ENCODE measurements at regions not wholly inside any gene's neighbourhood (a gene's known extent, or its start where the extent isn't known, plus 50 kb on each side); places are given as distances from the start of the nearest gene placed in this dataset.
"Not testable (repeated sequence)": the region's sequence is repeated elsewhere in the genome, so short reads cannot be mapped to it uniquely, and the experiment has no call there.

- H3K4me3 ChIP-seq (ENCODE audit: low read depth in 1 of 3, low read length in 3 of 3); H3K4me1 ChIP-seq (ENCODE audit: control insufficient read depth in 4 of 4, insufficient read depth in 4 of 4, low read length in 3 of 4); H3K36me3 ChIP-seq (ENCODE audit: control insufficient read depth in 4 of 4, insufficient read depth in 3 of 4, low read depth in 1 of 4, low read length in 3 of 4); H3K9me3 ChIP-seq (ENCODE audit: control insufficient read depth in 4 of 4, low read length in 3 of 4); H3K9ac ChIP-seq (ENCODE audit: low read depth in 1 of 2, low read length in 2 of 2); DNase-seq (ENCODE audit: low spot score); H3K27ac ChIP-seq (ENCODE audit: low read depth in 1 of 2, low read length in 2 of 2); H3K27me3 ChIP-seq (ENCODE audit: control insufficient read depth in 4 of 4, insufficient read depth in 4 of 4, low read length in 3 of 4): not testable (repeated sequence)
These were observed 247.5 kb upstream of the PLGLB2 start for GRCh38 chr2:87500421-87500820.

- not testable (repeated sequence) for H3K27ac ChIP-seq (ENCODE audit: low read depth in 1 of 2, low read length in 2 of 2); DNase-seq (ENCODE audit: low spot score)
These were observed 246.9 kb upstream of the PLGLB2 start for GRCh38 chr2:87500951-87501350.

GRCh38 chr2:87502948-87503347 lies 244.9 kb upstream of the PLGLB2 start:
- not testable (repeated sequence) for H3K4me1 ChIP-seq (ENCODE audit: control insufficient read depth in 4 of 4, insufficient read depth in 4 of 4, low read length in 3 of 4)
- WGBS = 95% methylated on average over 4 of the region's 5 CpGs

More at GRCh38 chr2:87500951-87501350, 246.9 kb upstream of the PLGLB2 start:
- not testable (repeated sequence) for H3K27me3 ChIP-seq (ENCODE audit: control insufficient read depth in 4 of 4, insufficient read depth in 4 of 4, low read length in 3 of 4); H3K4me1 ChIP-seq (ENCODE audit: control insufficient read depth in 4 of 4, insufficient read depth in 4 of 4, low read length in 3 of 4); H3K9me3 ChIP-seq (ENCODE audit: control insufficient read depth in 4 of 4, low read length in 3 of 4); H3K36me3 ChIP-seq (ENCODE audit: control insufficient read depth in 4 of 4, insufficient read depth in 3 of 4, low read depth in 1 of 4, low read length in 3 of 4); H3K9ac ChIP-seq (ENCODE audit: low read depth in 1 of 2, low read length in 2 of 2); H3K4me3 ChIP-seq (ENCODE audit: low read depth in 1 of 3, low read length in 3 of 3)
- WGBS = 86% methylated on average over 10 of the region's 11 CpGs

GRCh38 chr2:87505239-87505638 lies 242.6 kb upstream of the PLGLB2 start:
- WGBS = no CpG with 5 or more reads among the region's 3 CpGs
- not testable (repeated sequence) for H3K36me3 ChIP-seq (ENCODE audit: control insufficient read depth in 4 of 4, insufficient read depth in 3 of 4, low read depth in 1 of 4, low read length in 3 of 4); H3K27me3 ChIP-seq (ENCODE audit: control insufficient read depth in 4 of 4, insufficient read depth in 4 of 4, low read length in 3 of 4); H3K4me1 ChIP-seq (ENCODE audit: control insufficient read depth in 4 of 4, insufficient read depth in 4 of 4, low read length in 3 of 4); H3K27ac ChIP-seq (ENCODE audit: low read depth in 1 of 2, low read length in 2 of 2); H3K9me3 ChIP-seq (ENCODE audit: control insufficient read depth in 4 of 4, low read length in 3 of 4); DNase-seq (ENCODE audit: low spot score); H3K9ac ChIP-seq (ENCODE audit: low read depth in 1 of 2, low read length in 2 of 2); H3K4me3 ChIP-seq (ENCODE audit: low read depth in 1 of 3, low read length in 3 of 3)

More at GRCh38 chr2:87502948-87503347, 244.9 kb upstream of the PLGLB2 start:
- H3K36me3 ChIP-seq (ENCODE audit: control insufficient read depth in 4 of 4, insufficient read depth in 3 of 4, low read depth in 1 of 4, low read length in 3 of 4); H3K4me3 ChIP-seq (ENCODE audit: low read depth in 1 of 3, low read length in 3 of 3); H3K27ac ChIP-seq (ENCODE audit: low read depth in 1 of 2, low read length in 2 of 2); H3K27me3 ChIP-seq (ENCODE audit: control insufficient read depth in 4 of 4, insufficient read depth in 4 of 4, low read length in 3 of 4); H3K9me3 ChIP-seq (ENCODE audit: control insufficient read depth in 4 of 4, low read length in 3 of 4); H3K9ac ChIP-seq (ENCODE audit: low read depth in 1 of 2, low read length in 2 of 2); DNase-seq (ENCODE audit: low spot score): not testable (repeated sequence)

GRCh38 chr2:87505909-87506308 lies 242.0 kb upstream of the PLGLB2 start:
- not testable (repeated sequence) for H3K27me3 ChIP-seq (ENCODE audit: control insufficient read depth in 4 of 4, insufficient read depth in 4 of 4, low read length in 3 of 4); DNase-seq (ENCODE audit: low spot score)
- no CpG with 5 or more reads among the region's 3 CpGs for WGBS

GRCh38 chr2:87507378-87508348 lies 240.2 kb upstream of the PLGLB2 start:
- not testable (repeated sequence) for H3K4me3 ChIP-seq (ENCODE audit: low read depth in 1 of 3, low read length in 3 of 3); H3K9ac ChIP-seq (ENCODE audit: low read depth in 1 of 2, low read length in 2 of 2); H3K9me3 ChIP-seq (ENCODE audit: control insufficient read depth in 4 of 4, low read length in 3 of 4); H3K4me1 ChIP-seq (ENCODE audit: control insufficient read depth in 4 of 4, insufficient read depth in 4 of 4, low read length in 3 of 4); H3K27me3 ChIP-seq (ENCODE audit: control insufficient read depth in 4 of 4, insufficient read depth in 4 of 4, low read length in 3 of 4); DNase-seq (ENCODE audit: low spot score); H3K27ac ChIP-seq (ENCODE audit: low read depth in 1 of 2, low read length in 2 of 2); H3K36me3 ChIP-seq (ENCODE audit: control insufficient read depth in 4 of 4, insufficient read depth in 3 of 4, low read depth in 1 of 4, low read length in 3 of 4)
- WGBS = 80% methylated on average over 8 of the region's 13 CpGs

More at GRCh38 chr2:87505909-87506308, 242.0 kb upstream of the PLGLB2 start:
- not testable (repeated sequence) for H3K27ac ChIP-seq (ENCODE audit: low read depth in 1 of 2, low read length in 2 of 2); H3K4me1 ChIP-seq (ENCODE audit: control insufficient read depth in 4 of 4, insufficient read depth in 4 of 4, low read length in 3 of 4); H3K9me3 ChIP-seq (ENCODE audit: control insufficient read depth in 4 of 4, low read length in 3 of 4); H3K9ac ChIP-seq (ENCODE audit: low read depth in 1 of 2, low read length in 2 of 2); H3K36me3 ChIP-seq (ENCODE audit: control insufficient read depth in 4 of 4, insufficient read depth in 3 of 4, low read depth in 1 of 4, low read length in 3 of 4); H3K4me3 ChIP-seq (ENCODE audit: low read depth in 1 of 3, low read length in 3 of 3)

GRCh38 chr2:87511195-87511778 lies 236.6 kb upstream of the PLGLB2 start:
- not testable (repeated sequence) for DNase-seq (ENCODE audit: low spot score); H3K9ac ChIP-seq (ENCODE audit: low read depth in 1 of 2, low read length in 2 of 2); H3K27me3 ChIP-seq (ENCODE audit: control insufficient read depth in 4 of 4, insufficient read depth in 4 of 4, low read length in 3 of 4); H3K36me3 ChIP-seq (ENCODE audit: control insufficient read depth in 4 of 4, insufficient read depth in 3 of 4, low read depth in 1 of 4, low read length in 3 of 4); H3K4me3 ChIP-seq (ENCODE audit: low read depth in 1 of 3, low read length in 3 of 3); H3K4me1 ChIP-seq (ENCODE audit: control insufficient read depth in 4 of 4, insufficient read depth in 4 of 4, low read length in 3 of 4); H3K9me3 ChIP-seq (ENCODE audit: control insufficient read depth in 4 of 4, low read length in 3 of 4); H3K27ac ChIP-seq (ENCODE audit: low read depth in 1 of 2, low read length in 2 of 2)
- 73% methylated on average over 3 of the region's 8 CpGs for WGBS
